ENCODE measurements at regions not wholly inside any gene's neighbourhood (a gene's known extent, or its start where the extent isn't known, plus 50 kb on each side); places are given as distances from the start of the nearest gene placed in this dataset.

DNA sequence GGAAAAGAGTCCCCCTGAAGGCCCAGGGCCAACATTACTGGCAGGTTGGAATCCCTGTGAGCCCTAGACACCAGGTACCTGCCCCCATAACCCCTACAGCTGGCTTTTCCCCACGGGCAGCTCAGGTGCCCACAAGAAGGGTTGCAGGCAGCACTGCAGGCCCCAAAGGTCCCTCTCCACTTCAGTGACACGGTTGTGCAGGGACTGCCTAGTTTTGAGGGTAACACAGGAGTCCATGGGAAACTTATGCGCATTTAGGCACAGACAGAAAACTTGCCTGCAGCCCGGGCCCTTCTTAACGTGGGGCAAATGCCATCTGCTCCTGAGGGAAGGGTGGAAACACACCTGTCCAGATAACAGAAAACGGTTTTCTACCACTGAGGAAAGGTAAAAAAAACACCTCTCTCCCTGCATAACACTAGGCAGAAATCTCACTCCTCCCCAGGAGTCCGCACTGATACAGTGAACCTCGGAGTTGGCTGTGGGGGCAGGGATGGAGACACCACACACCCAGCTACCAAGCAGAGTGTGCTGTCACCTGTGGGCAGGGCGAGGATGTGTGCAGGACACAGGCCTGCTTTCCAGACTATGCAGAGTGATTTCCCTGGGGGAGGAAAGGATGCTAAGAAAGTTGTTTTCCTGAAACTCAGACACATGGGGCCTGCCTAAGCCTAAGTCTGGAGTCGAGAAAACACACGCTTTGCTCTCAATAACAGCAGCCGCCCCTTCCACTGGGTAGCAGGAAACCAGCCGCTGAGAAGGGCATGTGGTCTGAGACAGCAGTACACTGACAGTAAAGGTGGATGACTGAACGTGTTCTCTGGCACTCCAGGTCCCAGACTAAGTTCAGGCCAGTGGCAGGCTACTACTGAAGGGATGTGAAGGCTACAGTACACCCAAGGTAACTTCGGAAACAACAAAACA, 819.4 kb downstream of the DCDC2C start:
- Histone ChIP-seq H3K4me3 (ENCODE audit: low read length) (no peak overlapping the region), H3K9me2 (replicated peaks; ENCODE audit: control insufficient read depth, low read length) (no peaks in the 10 kb centered on the region), H3K4me2 (ENCODE audit: low read length) (no peak overlapping the region), H3K79me2 (ENCODE audit: control insufficient read depth, low read length) (no peaks in the 10 kb centered on the region), H4K20me1 (ENCODE audit: control insufficient read depth, insufficient read depth, low read depth, low read length) (no peaks in the 10 kb centered on the region), H3K27ac (ENCODE audit: low read depth, low read length) (no peak overlapping the region), H3F3A (ENCODE audit: control insufficient read depth, insufficient read depth) (no peaks in the 10 kb centered on the region), H3K36me3 (ENCODE audit: control insufficient read depth, low read length) (no peaks in the 10 kb centered on the region), H3K27me3 (ENCODE audit: control insufficient read depth, low read length) (no peaks in the 10 kb centered on the region), H3K9me3 (ENCODE audit: control insufficient read depth, insufficient read depth, low read length) (no peaks in the 10 kb centered on the region), H3K4me1 (ENCODE audit: control insufficient read depth, low read length) (no peaks in the 10 kb centered on the region)
- TF ChIP-seq EZH2phosphoT487 (IDR thresholded peaks at IDR 0.05; ENCODE audit: borderline replicate concordance, low read length), result no peak
- TF ChIP-seq CTCF (IDR thresholded peaks at IDR 0.05; ENCODE audit: low read depth, low read length, poor library complexity, severe bottlenecking), result no peak

DNA sequence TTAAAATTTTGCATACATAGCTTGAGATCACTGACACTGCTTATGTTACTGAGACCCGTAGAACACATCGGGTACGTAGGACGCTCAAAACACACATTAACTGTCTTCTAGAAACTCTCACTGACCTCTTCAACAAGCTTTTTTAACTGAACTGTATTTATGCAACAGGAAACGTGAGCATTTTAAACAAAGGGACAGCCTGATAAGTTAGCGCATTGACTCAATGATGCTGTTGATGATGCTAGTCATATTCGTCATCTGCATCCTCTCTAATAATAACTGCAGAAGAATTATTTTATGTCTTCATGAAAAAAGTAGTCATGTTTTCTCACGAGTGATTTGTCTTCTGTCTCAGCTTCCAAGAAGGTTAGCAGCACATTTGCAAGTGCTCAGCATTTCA, 824.0 kb downstream of the DCDC2C start:
- no peaks in the 10 kb centered on the region for H3K36me3 ChIP-seq (ENCODE audit: control insufficient read depth, low read length)
- H3K4me3 ChIP-seq (ENCODE audit: low read length), result no peak overlapping the region
- H3K9me3 ChIP-seq (ENCODE audit: control insufficient read depth, insufficient read depth, low read length), result no peaks in the 10 kb centered on the region
- TF ChIP-seq CTCF (IDR thresholded peaks at IDR 0.05; ENCODE audit: low read depth, low read length, poor library complexity, severe bottlenecking), result no peak
- TF ChIP-seq EZH2phosphoT487 (IDR thresholded peaks at IDR 0.05; ENCODE audit: borderline replicate concordance, low read length), result no peak
- no peaks in the 10 kb centered on the region for H3F3A ChIP-seq (ENCODE audit: control insufficient read depth, insufficient read depth)
- H3K79me2 ChIP-seq (ENCODE audit: control insufficient read depth, low read length), result no peaks in the 10 kb centered on the region
- no peaks in the 10 kb centered on the region for H3K4me1 ChIP-seq (ENCODE audit: control insufficient read depth, low read length)
- no peaks in the 10 kb centered on the region for H3K9me2 ChIP-seq (replicated peaks; ENCODE audit: control insufficient read depth, low read length)
- no peak overlapping the region for H3K4me2 ChIP-seq (ENCODE audit: low read length)
- no peak overlapping the region for H3K27ac ChIP-seq (ENCODE audit: low read depth, low read length)
- H4K20me1 ChIP-seq (ENCODE audit: control insufficient read depth, insufficient read depth, low read depth, low read length), result no peaks in the 10 kb centered on the region
- no peaks in the 10 kb centered on the region for H3K27me3 ChIP-seq (ENCODE audit: control insufficient read depth, low read length)

DNA sequence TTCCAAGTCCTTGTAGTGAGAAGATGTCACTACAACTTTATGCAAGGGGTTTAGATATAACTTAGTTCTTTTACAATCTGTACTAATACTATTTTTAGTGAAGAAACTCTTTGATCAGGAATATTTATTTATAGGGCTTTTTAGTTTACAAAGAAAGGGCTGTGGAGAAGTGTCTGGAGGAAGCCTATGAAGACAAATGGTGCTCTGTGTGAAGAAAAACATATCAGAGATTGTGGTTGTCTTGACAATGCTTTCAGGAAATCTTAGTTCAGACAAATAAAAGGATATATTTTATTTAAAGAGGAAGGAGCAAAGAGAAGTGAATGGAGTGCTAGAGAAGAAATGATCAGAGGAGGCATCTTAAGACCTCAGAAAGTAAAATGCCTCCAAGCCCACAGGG, 824.9 kb downstream of the DCDC2C start:
- no peaks in the 10 kb centered on the region for H3K79me2 ChIP-seq (ENCODE audit: control insufficient read depth, low read length)
- no peak for TF ChIP-seq CTCF (IDR thresholded peaks at IDR 0.05; ENCODE audit: low read depth, low read length, poor library complexity, severe bottlenecking)
- no peak for TF ChIP-seq EZH2phosphoT487 (IDR thresholded peaks at IDR 0.05; ENCODE audit: borderline replicate concordance, low read length)
- no peak overlapping the region for H3K27ac ChIP-seq (ENCODE audit: low read depth, low read length)
- H4K20me1 ChIP-seq (ENCODE audit: control insufficient read depth, insufficient read depth, low read depth, low read length), result no peaks in the 10 kb centered on the region
- H3F3A ChIP-seq (ENCODE audit: control insufficient read depth, insufficient read depth), result no peaks in the 10 kb centered on the region
- no peaks in the 10 kb centered on the region for H3K9me3 ChIP-seq (ENCODE audit: control insufficient read depth, insufficient read depth, low read length)
- H3K4me2 ChIP-seq (ENCODE audit: low read length), result no peak overlapping the region
- H3K4me1 ChIP-seq (ENCODE audit: control insufficient read depth, low read length), result no peaks in the 10 kb centered on the region
- no peaks in the 10 kb centered on the region for H3K27me3 ChIP-seq (ENCODE audit: control insufficient read depth, low read length)
- no peaks in the 10 kb centered on the region for H3K9me2 ChIP-seq (replicated peaks; ENCODE audit: control insufficient read depth, low read length)
- H3K36me3 ChIP-seq (ENCODE audit: control insufficient read depth, low read length), result no peaks in the 10 kb centered on the region
- no peak overlapping the region for H3K4me3 ChIP-seq (ENCODE audit: low read length)
